Loucy (cell line): ENCODE measurements at regions not wholly inside any gene's neighbourhood (a gene's known extent, or its start where the extent isn't known, plus 50 kb on each side); places are given as distances from the start of the nearest gene placed in this dataset.
A peak's percentile ranks its signal among the peaks of the same experiment; 100 is the strongest.

ENCODE experiments used
- H2AFZ ChIP-seq: fragments of 200-600 bp; sonication (generic); 2 replicates; pipeline ENCODE4 v1.6.0; 2016; ENCODE audit warnings: antibody characterized with exemption, mild to moderate bottlenecking, low read length, moderate library complexity
- H3F3A ChIP-seq: fragments of 200-600 bp; 2 replicates; pipeline ENCODE4 v1.6.0; 2016; ENCODE audit warnings: antibody characterized with exemption, low read depth, mild to moderate bottlenecking
- H3K27me3 ChIP-seq: fragments of 200-600 bp; sonication (generic); 2 replicates; pipeline ENCODE4 v1.6.1; 2014; ENCODE audit warnings: low read length, mild to moderate bottlenecking; ENCODE audit not compliant: insufficient read depth, poor library complexity, severe bottlenecking
- H3K36me3 ChIP-seq: fragments of 200-600 bp; sonication (generic); 2 replicates; pipeline ENCODE4 v1.6.1; 2016; ENCODE audit warnings: low read length; ENCODE audit not compliant: insufficient read depth
- H3K4me1 ChIP-seq: fragments of 200-600 bp; sonication (generic); 2 replicates; pipeline ENCODE4 v1.5.1; 2014; ENCODE audit warnings: low read length, mild to moderate bottlenecking; ENCODE audit not compliant: insufficient read depth, poor library complexity, severe bottlenecking
- H3K4me2 ChIP-seq: fragments of 200-600 bp; sonication (generic); 2 replicates; pipeline ENCODE4 v1.6.0; 2014; ENCODE audit warnings: antibody characterized with exemption, low read length, low read depth, mild to moderate bottlenecking; ENCODE audit not compliant: poor library complexity, severe bottlenecking
- H3K4me3 ChIP-seq: fragments of 200-600 bp; sonication (generic); 2 replicates; pipeline ENCODE4 v1.5.1; 2014; ENCODE audit warnings: low read length, mild to moderate bottlenecking, mixed read lengths; ENCODE audit not compliant: poor library complexity, severe bottlenecking
- H3K79me2 ChIP-seq: fragments of 200-600 bp; sonication (generic); 2 replicates; pipeline ENCODE4 v1.6.1; 2014; ENCODE audit warnings: low read length; ENCODE audit not compliant: insufficient read depth
- H3K9ac ChIP-seq: fragments of 200-600 bp; sonication (generic); 2 replicates; pipeline ENCODE4 v1.6.0; 2014; ENCODE audit warnings: mild to moderate bottlenecking, low read depth, low read length, moderate library complexity; ENCODE audit not compliant: poor library complexity, severe bottlenecking
- H3K9me2 ChIP-seq: fragments of 200-600 bp; sonication (generic); replicated peaks from 2 replicates; pipeline ENCODE4 v1.6.1; 2016; ENCODE audit warnings: low read depth, low read length, mixed read lengths
- H3K9me3 ChIP-seq: fragments of 200-600 bp; sonication (generic); 2 replicates; pipeline ENCODE4 v1.6.1; 2014; ENCODE audit warnings: mild to moderate bottlenecking, antibody characterized with exemption, low read length, low read depth; ENCODE audit not compliant: insufficient read depth
- H4K20me1 ChIP-seq: fragments of 200-600 bp; sonication (generic); 2 replicates; pipeline ENCODE4 v1.6.0; 2014; ENCODE audit warnings: antibody characterized with exemption, low read length, mild to moderate bottlenecking; ENCODE audit not compliant: insufficient read depth, poor library complexity, severe bottlenecking
- CTCF ChIP-seq: fragments of 200-600 bp; sonication (generic); conservative IDR thresholded peaks from 2 replicates; pipeline ENCODE4 v1.5.1; 2014; ENCODE audit warnings: mild to moderate bottlenecking, antibody characterized with exemption, low read length
- EZH2phosphoT487 ChIP-seq: fragments of 200-600 bp; IDR thresholded peaks from 2 replicates; pipeline ENCODE4 v1.6.1; 2018; ENCODE audit warnings: antibody characterized with exemption, mild to moderate bottlenecking, moderate library complexity, borderline replicate concordance

- H3F3A ChIP-seq = no peaks in the 10 kb centered on the region
- H3K9me3 ChIP-seq = no peaks in the 10 kb centered on the region
- no peaks in the 10 kb centered on the region for H3K27me3 ChIP-seq
- no peak overlapping the region for H3K4me2 ChIP-seq
- TF ChIP-seq CTCF (no peak), EZH2phosphoT487 (no peak)
- no peak overlapping the region for H3K4me3 ChIP-seq
- no peaks in the 10 kb centered on the region for H3K9me2 ChIP-seq
- no peaks in the 10 kb centered on the region for H4K20me1 ChIP-seq
- H3K9ac ChIP-seq = no peak overlapping the region
- H3K79me2 ChIP-seq = no peaks in the 10 kb centered on the region
- H2AFZ ChIP-seq = no peak overlapping the region
- no peaks in the 10 kb centered on the region for H3K36me3 ChIP-seq
- no peaks in the 10 kb centered on the region for H3K4me1 ChIP-seq
Observed at GRCh38 chr2:18005411-18005810, 126.9 kb downstream of the KCNS3 start.

- H3K9me3 ChIP-seq = no peaks in the 10 kb centered on the region
- H4K20me1 ChIP-seq = no peaks in the 10 kb centered on the region
- no peaks in the 10 kb centered on the region for H3K9me2 ChIP-seq
- H3K4me1 ChIP-seq = no peaks in the 10 kb centered on the region
- H3F3A ChIP-seq = no peaks in the 10 kb centered on the region
- no peaks in the 10 kb centered on the region for H3K79me2 ChIP-seq
- H3K9ac ChIP-seq = no peak overlapping the region
- no peaks in the 10 kb centered on the region for H3K36me3 ChIP-seq
- peak; percentile 37 for TF ChIP-seq CTCF
- TF ChIP-seq EZH2phosphoT487 = no peak
- no peak overlapping the region for H3K4me3 ChIP-seq
- no peak overlapping the region for H2AFZ ChIP-seq
- H3K27me3 ChIP-seq = no peaks in the 10 kb centered on the region
- H3K4me2 ChIP-seq = no peak overlapping the region
Observed at GRCh38 chr2:18001671-18002070, 123.2 kb downstream of the KCNS3 start.

GRCh38 chr2:17996978-17997377 lies 118.5 kb downstream of the KCNS3 start:
- TF ChIP-seq CTCF (no peak), EZH2phosphoT487 (no peak)
- Histone ChIP-seq H3F3A (no peaks in the 10 kb centered on the region), H2AFZ (no peak overlapping the region), H3K36me3 (no peaks in the 10 kb centered on the region), H4K20me1 (no peaks in the 10 kb centered on the region), H3K4me2 (no peak overlapping the region), H3K9me3 (no peaks in the 10 kb centered on the region), H3K9me2 (no peaks in the 10 kb centered on the region), H3K4me1 (no peaks in the 10 kb centered on the region), H3K79me2 (no peaks in the 10 kb centered on the region), H3K9ac (no peak overlapping the region), H3K27me3 (no peaks in the 10 kb centered on the region), H3K4me3 (no peak overlapping the region)
